OCI-LY7 (cell line): ENCODE measurements at regions not wholly inside any gene's neighbourhood (a gene's known extent, or its start where the extent isn't known, plus 50 kb on each side); places are given as distances from the start of the nearest gene placed in this dataset.
A peak's percentile ranks its signal among the peaks of the same experiment; 100 is the strongest.

Experiments
- BruUV-seq: library from RNA; stranded (reverse); fragments of 400-500 nt; replicated peaks from 2 replicates; lab custom pipeline; 2021; lab: Mats Ljungman, UMichigan
- CTCF ChIA-PET: fragments of 300-600 bp; sonication (Branson Sonifier 250); formaldehyde crosslinking; loops from one replicate; lab custom pipeline; 2022; ENCODE audit warnings: antibody characterized with exemption; ENCODE audit not compliant: unreplicated experiment; lab: Charles Lee
- POLR2A ChIA-PET: fragments of 300-600 bp; sonication (Branson Sonifier 250); formaldehyde crosslinking; loops from one replicate; lab custom pipeline; 2022; ENCODE audit warnings: antibody characterized with exemption; lab: Charles Lee
- DNase-seq: peaks from one replicate; pipeline ENCODE4 v3.0.0-alpha.2; 2015; ENCODE audit warnings: low spot score
- H2AFZ ChIP-seq: fragments of 200-600 bp; sonication (generic), shearing (Covaris generic); 2 replicates; pipeline ENCODE4 v1.6.1; 2014; ENCODE audit warnings: mild to moderate bottlenecking, antibody characterized with exemption, low read length, moderate library complexity
- H3K27ac ChIP-seq: fragments of 200-600 bp; sonication (generic); 2 replicates; pipeline ENCODE4 v1.5.1; 2014; ENCODE audit warnings: mixed run types, low read depth, mild to moderate bottlenecking, moderate library complexity, low read length, inconsistent platforms; ENCODE audit not compliant: poor library complexity, severe bottlenecking
- H3K36me3 ChIP-seq: fragments of 200-600 bp; sonication (generic); 2 replicates; pipeline ENCODE4 v1.6.1; 2014; ENCODE audit warnings: mild to moderate bottlenecking, antibody characterized with exemption, low read length, moderate library complexity, mixed read lengths; ENCODE audit not compliant: insufficient read depth
- H3K4me1 ChIP-seq: fragments of 200-600 bp; sonication (generic); 2 replicates; pipeline ENCODE4 v1.5.1; 2014; ENCODE audit warnings: mild to moderate bottlenecking, low read length; ENCODE audit not compliant: insufficient read depth, poor library complexity, severe bottlenecking
- H3K4me2 ChIP-seq: fragments of 200-600 bp; sonication (generic); 2 replicates; pipeline ENCODE4 v1.6.1; 2014; ENCODE audit warnings: mild to moderate bottlenecking, low read length
- H3K4me3 ChIP-seq: fragments of 200-600 bp; sonication (generic); 2 replicates; pipeline ENCODE4 v1.5.1; 2014; ENCODE audit warnings: mild to moderate bottlenecking, low read depth, low read length; ENCODE audit not compliant: poor library complexity, severe bottlenecking
- H3K79me2 ChIP-seq: fragments of 200-600 bp; sonication (generic); 2 replicates; pipeline ENCODE4 v1.6.1; 2016; ENCODE audit warnings: low read depth, mild to moderate bottlenecking, low read length, moderate library complexity, mixed read lengths; ENCODE audit not compliant: insufficient read depth
- H3K9me2 ChIP-seq: fragments of 200-600 bp; sonication (generic); 2 replicates; pipeline ENCODE4 v1.6.1; 2016; ENCODE audit warnings: mild to moderate bottlenecking, low read length, mixed read lengths; ENCODE audit not compliant: insufficient read depth
- H3K9me3 ChIP-seq: fragments of 200-600 bp; sonication (generic); 2 replicates; pipeline ENCODE4 v1.6.1; 2014; ENCODE audit warnings: mild to moderate bottlenecking, mixed run types, low read length, mixed read lengths
- H4K20me1 ChIP-seq: fragments of 200-600 bp; sonication (generic); 2 replicates; pipeline ENCODE4 v1.6.1; 2014; ENCODE audit warnings: mild to moderate bottlenecking, antibody characterized with exemption, low read length, moderate library complexity, mixed read lengths; ENCODE audit not compliant: insufficient read depth
- CTCF ChIP-seq: fragments of 200-600 bp; sonication (generic); conservative IDR thresholded peaks from 2 replicates; pipeline ENCODE4 v1.5.1; 2014; ENCODE audit warnings: mild to moderate bottlenecking, antibody characterized with exemption, low read length, moderate library complexity, mixed read lengths
- EZH2phosphoT487 ChIP-seq: fragments of 200-600 bp; sonication (generic); IDR thresholded peaks from 2 replicates; pipeline ENCODE4 v1.6.1; 2018; ENCODE audit warnings: low read depth, borderline replicate concordance, mild to moderate bottlenecking, mixed run types, antibody characterized with exemption, low read length, moderate library complexity, mixed read lengths
- intact Hi-C: fragments of 100-400 bp; cut with micrococcal nuclease; formaldehyde crosslinking; loops from one replicate; pipeline ENCODE4 v1.10.0; 2022; ENCODE audit not compliant: unreplicated experiment

GRCh38 chr4:12861422-12861821 is 622.7 kb downstream of the RAB28 start:
- Histone ChIP-seq H2AFZ (no peak overlapping the region), H3K27ac (no peak overlapping the region), H4K20me1 (no peaks in the 10 kb centered on the region), H3K9me2 (no peaks in the 10 kb centered on the region), H3K36me3 (no peaks in the 10 kb centered on the region), H3K4me1 (no peaks in the 10 kb centered on the region), H3K4me3 (no peak overlapping the region), H3K79me2 (no peaks in the 10 kb centered on the region), H3K9me3 (no peaks in the 10 kb centered on the region), H3K4me2 (no peak overlapping the region)
- no peak for DNase-seq
- BruUV-seq: no TSS peak
- ChIA-PET POLR2A (interaction anchor here (0.5 to 1.2 kb wide), 4 partner anchors 8 to 62 kb away, joined by 3 read pairs; no protein-coding TSS in a partner anchor), CTCF (no interaction called here)
- no peak for TF ChIP-seq EZH2phosphoT487
- intact Hi-C loops: no loop called here

GRCh38 chr4:12852338-12853307 is 631.5 kb downstream of the RAB28 start:
- intact Hi-C loops: loop anchor here (1.0 to 10.0 kb wide), 3 partner anchors 125 to 697 kb away; no protein-coding TSS in a partner anchor
- no peak overlapping the region for H3K27ac ChIP-seq
- peak overlapping the region; percentile 60; the same call in 1 of the 2 replicates for H2AFZ ChIP-seq
- POLR2A ChIA-PET: interaction anchor here (0.7 to 1.1 kb wide), 3 partner anchors 9 to 675 kb away, joined by 3 read pairs; no protein-coding TSS in a partner anchor
- H3K9me2 ChIP-seq: no peaks in the 10 kb centered on the region
- H4K20me1 ChIP-seq: no peaks in the 10 kb centered on the region
- no peak overlapping the region for H3K4me3 ChIP-seq
- H3K36me3 ChIP-seq: no peaks in the 10 kb centered on the region
- H3K4me1 ChIP-seq: no peaks in the 10 kb centered on the region
- TF ChIP-seq EZH2phosphoT487 (no peak), CTCF (peak; percentile 77)
- H3K4me2 ChIP-seq: no peak overlapping the region
- no peaks in the 10 kb centered on the region for H3K9me3 ChIP-seq
- no peaks in the 10 kb centered on the region for H3K79me2 ChIP-seq
- peak; percentile 44 for DNase-seq
- CTCF ChIA-PET: no interaction called here
- no TSS peak for BruUV-seq

GRCh38 chr4:12846368-12846767 is 637.8 kb downstream of the RAB28 start:
- Histone ChIP-seq H3K9me2 (no peaks in the 10 kb centered on the region), H3K27ac (no peak overlapping the region), H3K9me3 (no peaks in the 10 kb centered on the region), H3K4me2 (no peak overlapping the region), H2AFZ (no peak overlapping the region), H3K4me3 (no peak overlapping the region), H3K36me3 (no peaks in the 10 kb centered on the region), H3K4me1 (no peaks in the 10 kb centered on the region), H4K20me1 (no peaks in the 10 kb centered on the region), H3K79me2 (no peaks in the 10 kb centered on the region)
- no peak for DNase-seq
- CTCF ChIA-PET: no interaction called here
- no peak for TF ChIP-seq EZH2phosphoT487
- TF ChIP-seq CTCF: no peak
- POLR2A ChIA-PET: no interaction called here
- intact Hi-C loops: no loop called here
- no TSS peak for BruUV-seq
